A549 (cell line): ENCODE measurements at regions not wholly inside any gene's neighbourhood (a gene's known extent, or its start where the extent isn't known, plus 50 kb on each side); places are given as distances from the start of the nearest gene placed in this dataset.

Experiments used
- EP300 ChIP-seq, 2 experiments: fragments of >200 bp; sonication (Bioruptor Twin); formaldehyde crosslinking; IDR thresholded peaks; 2 replicates in 1 of 2; 3 replicates in 1 of 2; pipeline ENCODE4 v1.6.1; 2016 to 2017
- MYC ChIP-seq: IDR thresholded peaks from 2 replicates; pipeline ENCODE4 v1.6.1; 2012; ENCODE audit warnings: mild to moderate bottlenecking, inconsistent platforms, low read length, improper control_type of control experiment, borderline replicate concordance
- POLR2A ChIP-seq: IDR thresholded peaks from 2 replicates; pipeline ENCODE4 v1.6.1; 2012; ENCODE audit warnings: mild to moderate bottlenecking, low read length
- TF ChIP-seq, protein P1 (sequence below): fragments of >200 bp; sonication (Bioruptor Twin); formaldehyde crosslinking; IDR thresholded peaks from 3 replicates; pipeline ENCODE4 v1.5.1; 2016
- TF ChIP-seq, protein P2 (sequence below): IDR thresholded peaks from 2 replicates; pipeline ENCODE4 v1.6.1; 2012; ENCODE audit warnings: low read depth, borderline replicate concordance
- TF ChIP-seq, protein P3 (sequence below): fragments of 200-600 bp; sonication (generic); IDR thresholded peaks from 2 replicates; pipeline ENCODE4 v1.6.1; 2016; ENCODE audit warnings: antibody characterized with exemption, mild to moderate bottlenecking, moderate library complexity

DNA sequence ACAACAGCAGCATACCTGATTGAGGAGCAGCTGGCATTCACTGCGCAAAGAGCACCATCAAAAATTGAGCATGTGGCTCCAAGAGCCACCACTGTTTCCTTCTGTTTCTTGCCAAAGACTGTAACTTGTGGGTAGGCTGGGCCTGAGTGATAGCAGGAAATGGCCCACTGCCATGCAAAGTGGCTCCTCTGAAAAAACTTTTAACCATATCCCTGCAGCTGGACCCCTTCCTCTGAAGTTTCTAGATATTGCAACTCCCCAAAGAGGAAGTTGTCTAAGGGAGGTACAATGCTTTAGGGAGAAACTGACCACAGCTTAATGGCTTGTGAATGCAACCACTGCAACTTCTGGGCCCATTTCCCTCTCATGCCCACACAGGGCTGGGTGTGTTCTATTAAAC, 355.4 kb upstream of the PDE4D start:
- TF ChIP-seq, protein P1, sequence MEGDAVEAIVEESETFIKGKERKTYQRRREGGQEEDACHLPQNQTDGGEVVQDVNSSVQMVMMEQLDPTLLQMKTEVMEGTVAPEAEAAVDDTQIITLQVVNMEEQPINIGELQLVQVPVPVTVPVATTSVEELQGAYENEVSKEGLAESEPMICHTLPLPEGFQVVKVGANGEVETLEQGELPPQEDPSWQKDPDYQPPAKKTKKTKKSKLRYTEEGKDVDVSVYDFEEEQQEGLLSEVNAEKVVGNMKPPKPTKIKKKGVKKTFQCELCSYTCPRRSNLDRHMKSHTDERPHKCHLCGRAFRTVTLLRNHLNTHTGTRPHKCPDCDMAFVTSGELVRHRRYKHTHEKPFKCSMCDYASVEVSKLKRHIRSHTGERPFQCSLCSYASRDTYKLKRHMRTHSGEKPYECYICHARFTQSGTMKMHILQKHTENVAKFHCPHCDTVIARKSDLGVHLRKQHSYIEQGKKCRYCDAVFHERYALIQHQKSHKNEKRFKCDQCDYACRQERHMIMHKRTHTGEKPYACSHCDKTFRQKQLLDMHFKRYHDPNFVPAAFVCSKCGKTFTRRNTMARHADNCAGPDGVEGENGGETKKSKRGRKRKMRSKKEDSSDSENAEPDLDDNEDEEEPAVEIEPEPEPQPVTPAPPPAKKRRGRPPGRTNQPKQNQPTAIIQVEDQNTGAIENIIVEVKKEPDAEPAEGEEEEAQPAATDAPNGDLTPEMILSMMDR: no peak
- TF ChIP-seq, protein P2, sequence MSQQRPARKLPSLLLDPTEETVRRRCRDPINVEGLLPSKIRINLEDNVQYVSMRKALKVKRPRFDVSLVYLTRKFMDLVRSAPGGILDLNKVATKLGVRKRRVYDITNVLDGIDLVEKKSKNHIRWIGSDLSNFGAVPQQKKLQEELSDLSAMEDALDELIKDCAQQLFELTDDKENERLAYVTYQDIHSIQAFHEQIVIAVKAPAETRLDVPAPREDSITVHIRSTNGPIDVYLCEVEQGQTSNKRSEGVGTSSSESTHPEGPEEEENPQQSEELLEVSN: no peak
- TF ChIP-seq EP300 (IDR thresholded peaks at IDR 0.05): no peak
- no peak for TF ChIP-seq POLR2A
- TF ChIP-seq, protein P3, sequence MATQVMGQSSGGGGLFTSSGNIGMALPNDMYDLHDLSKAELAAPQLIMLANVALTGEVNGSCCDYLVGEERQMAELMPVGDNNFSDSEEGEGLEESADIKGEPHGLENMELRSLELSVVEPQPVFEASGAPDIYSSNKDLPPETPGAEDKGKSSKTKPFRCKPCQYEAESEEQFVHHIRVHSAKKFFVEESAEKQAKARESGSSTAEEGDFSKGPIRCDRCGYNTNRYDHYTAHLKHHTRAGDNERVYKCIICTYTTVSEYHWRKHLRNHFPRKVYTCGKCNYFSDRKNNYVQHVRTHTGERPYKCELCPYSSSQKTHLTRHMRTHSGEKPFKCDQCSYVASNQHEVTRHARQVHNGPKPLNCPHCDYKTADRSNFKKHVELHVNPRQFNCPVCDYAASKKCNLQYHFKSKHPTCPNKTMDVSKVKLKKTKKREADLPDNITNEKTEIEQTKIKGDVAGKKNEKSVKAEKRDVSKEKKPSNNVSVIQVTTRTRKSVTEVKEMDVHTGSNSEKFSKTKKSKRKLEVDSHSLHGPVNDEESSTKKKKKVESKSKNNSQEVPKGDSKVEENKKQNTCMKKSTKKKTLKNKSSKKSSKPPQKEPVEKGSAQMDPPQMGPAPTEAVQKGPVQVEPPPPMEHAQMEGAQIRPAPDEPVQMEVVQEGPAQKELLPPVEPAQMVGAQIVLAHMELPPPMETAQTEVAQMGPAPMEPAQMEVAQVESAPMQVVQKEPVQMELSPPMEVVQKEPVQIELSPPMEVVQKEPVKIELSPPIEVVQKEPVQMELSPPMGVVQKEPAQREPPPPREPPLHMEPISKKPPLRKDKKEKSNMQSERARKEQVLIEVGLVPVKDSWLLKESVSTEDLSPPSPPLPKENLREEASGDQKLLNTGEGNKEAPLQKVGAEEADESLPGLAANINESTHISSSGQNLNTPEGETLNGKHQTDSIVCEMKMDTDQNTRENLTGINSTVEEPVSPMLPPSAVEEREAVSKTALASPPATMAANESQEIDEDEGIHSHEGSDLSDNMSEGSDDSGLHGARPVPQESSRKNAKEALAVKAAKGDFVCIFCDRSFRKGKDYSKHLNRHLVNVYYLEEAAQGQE: no peak
- TF ChIP-seq MYC: no peak
